Tibial nerve (tissue), 4 donors: ENCODE measurements at regions not wholly inside any gene's neighbourhood (a gene's known extent, or its start where the extent isn't known, plus 50 kb on each side); places are given as distances from the start of the nearest gene placed in this dataset.

Experiments used
- CTCF ChIP-seq, 5 experiments: fragments of 200-600 bp in 3 of 5; fragments of 450-650 bp in 2 of 5; sonication (generic) in 3 of 5; IDR thresholded peaks; one replicate each; pipeline ENCODE4 v1.5.1; 2016 to 2019; ENCODE audit warnings: antibody characterized with exemption in 5 of 5, mild to moderate bottlenecking in 3 of 5, moderate library complexity in 2 of 5
- EP300 ChIP-seq, 2 donors: sonication (generic); formaldehyde crosslinking; IDR thresholded peaks; one replicate each; pipeline ENCODE4 v1.6.1; 2017; ENCODE audit warnings: antibody characterized with exemption in 2 of 2, mild to moderate bottlenecking in 1 of 2

GRCh38 chr12:114045349-114045748, 79.2 kb upstream of the RBM19 start:
- TF ChIP-seq CTCF (IDR thresholded peaks at IDR 0.05), result no peak
- TF ChIP-seq EP300 (IDR thresholded peaks at IDR 0.05), result no peak
